Adrenal gland (tissue), 5 donors: ENCODE measurements at regions not wholly inside any gene's neighbourhood (a gene's known extent, or its start where the extent isn't known, plus 50 kb on each side); places are given as distances from the start of the nearest gene placed in this dataset.

Experiments used
- POLR2A ChIP-seq, 2 donors: fragments of 450-650 bp; IDR thresholded peaks; one replicate each; pipeline ENCODE4 v1.6.1; 2017; ENCODE audit warnings: antibody characterized with exemption in 2 of 2, mild to moderate bottlenecking in 2 of 2, moderate library complexity in 1 of 2
- TF ChIP-seq, protein P1 (sequence below), 6 experiments: fragments of 450-650 bp in 4 of 6; fragments of 200-600 bp in 2 of 6; sonication (generic) in 1 of 6; IDR thresholded peaks; 1 replicate in 5 of 6; 2 replicates in 1 of 6; pipeline versions ENCODE4 v1.5.1 to v1.8.0; 2016 to 2021; ENCODE audit warnings: antibody characterized with exemption in 6 of 6, mild to moderate bottlenecking in 2 of 6, moderate library complexity in 1 of 6
- donor health status: DM: no; HTN: no; CAD: no.

DNA sequence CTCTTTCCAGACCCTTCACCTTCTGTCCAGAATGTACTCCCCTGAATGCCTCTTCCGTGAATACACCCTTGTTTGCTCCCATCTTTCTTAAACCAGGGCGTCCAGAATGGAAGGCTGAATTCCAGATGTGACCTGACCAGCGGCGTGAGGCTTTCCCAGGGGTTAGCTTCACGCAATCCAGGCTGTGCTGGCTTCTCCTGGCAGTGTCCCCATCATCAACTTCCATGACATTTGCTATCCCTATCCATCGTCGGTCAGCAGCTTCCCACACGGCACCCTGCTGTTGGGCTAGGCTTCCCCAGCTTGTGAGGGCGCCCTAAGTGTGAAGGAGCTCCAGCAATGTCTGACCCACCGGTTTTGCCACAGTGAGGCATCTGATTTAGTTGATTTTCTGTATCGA lies 339.8 kb upstream of the TNRC6C start:
- TF ChIP-seq, protein P1, sequence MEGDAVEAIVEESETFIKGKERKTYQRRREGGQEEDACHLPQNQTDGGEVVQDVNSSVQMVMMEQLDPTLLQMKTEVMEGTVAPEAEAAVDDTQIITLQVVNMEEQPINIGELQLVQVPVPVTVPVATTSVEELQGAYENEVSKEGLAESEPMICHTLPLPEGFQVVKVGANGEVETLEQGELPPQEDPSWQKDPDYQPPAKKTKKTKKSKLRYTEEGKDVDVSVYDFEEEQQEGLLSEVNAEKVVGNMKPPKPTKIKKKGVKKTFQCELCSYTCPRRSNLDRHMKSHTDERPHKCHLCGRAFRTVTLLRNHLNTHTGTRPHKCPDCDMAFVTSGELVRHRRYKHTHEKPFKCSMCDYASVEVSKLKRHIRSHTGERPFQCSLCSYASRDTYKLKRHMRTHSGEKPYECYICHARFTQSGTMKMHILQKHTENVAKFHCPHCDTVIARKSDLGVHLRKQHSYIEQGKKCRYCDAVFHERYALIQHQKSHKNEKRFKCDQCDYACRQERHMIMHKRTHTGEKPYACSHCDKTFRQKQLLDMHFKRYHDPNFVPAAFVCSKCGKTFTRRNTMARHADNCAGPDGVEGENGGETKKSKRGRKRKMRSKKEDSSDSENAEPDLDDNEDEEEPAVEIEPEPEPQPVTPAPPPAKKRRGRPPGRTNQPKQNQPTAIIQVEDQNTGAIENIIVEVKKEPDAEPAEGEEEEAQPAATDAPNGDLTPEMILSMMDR (IDR thresholded peaks at IDR 0.05): no peak
- TF ChIP-seq POLR2A (IDR thresholded peaks at IDR 0.05): no peak
